Umbilical cord (tissue), 1 donor: ENCODE measurements at regions not wholly inside any gene's neighbourhood (a gene's known extent, or its start where the extent isn't known, plus 50 kb on each side); places are given as distances from the start of the nearest gene placed in this dataset.

ENCODE experiments used
- DNase-seq: peaks from one replicate; pipeline ENCODE4 v3.0.0-alpha.2; 2015; ENCODE audit warnings: low spot score

DNA sequence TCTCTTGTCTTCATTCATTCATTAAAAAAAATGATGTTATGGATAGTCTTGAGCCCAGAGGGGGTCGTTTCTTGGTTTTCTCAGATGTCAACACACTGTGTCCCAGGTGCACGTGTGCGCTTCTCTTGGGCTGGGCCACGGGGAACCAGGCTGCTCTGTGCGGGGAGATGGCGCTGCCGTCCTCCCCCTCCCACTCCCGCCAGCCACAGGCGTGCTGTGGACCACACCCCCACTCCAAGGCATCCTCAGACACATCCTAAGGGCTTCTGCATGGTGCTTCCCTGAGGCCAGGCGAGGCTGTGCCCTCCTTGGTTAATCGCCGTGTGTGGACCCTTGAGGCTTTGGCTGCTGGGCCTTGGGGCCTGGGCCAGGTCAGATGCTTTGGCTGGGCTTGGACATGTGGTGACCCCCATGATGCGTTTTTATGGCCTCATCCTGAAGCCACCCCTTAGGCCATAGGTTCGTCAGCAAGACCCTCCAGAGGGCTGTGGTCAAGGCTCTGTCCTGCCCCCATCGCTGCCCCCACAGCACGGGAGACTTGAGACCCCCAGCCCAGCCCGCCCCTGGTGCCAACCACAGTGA lies 245.7 kb upstream of the CIBAR2 start:
- DNase-seq = no peak

DNA sequence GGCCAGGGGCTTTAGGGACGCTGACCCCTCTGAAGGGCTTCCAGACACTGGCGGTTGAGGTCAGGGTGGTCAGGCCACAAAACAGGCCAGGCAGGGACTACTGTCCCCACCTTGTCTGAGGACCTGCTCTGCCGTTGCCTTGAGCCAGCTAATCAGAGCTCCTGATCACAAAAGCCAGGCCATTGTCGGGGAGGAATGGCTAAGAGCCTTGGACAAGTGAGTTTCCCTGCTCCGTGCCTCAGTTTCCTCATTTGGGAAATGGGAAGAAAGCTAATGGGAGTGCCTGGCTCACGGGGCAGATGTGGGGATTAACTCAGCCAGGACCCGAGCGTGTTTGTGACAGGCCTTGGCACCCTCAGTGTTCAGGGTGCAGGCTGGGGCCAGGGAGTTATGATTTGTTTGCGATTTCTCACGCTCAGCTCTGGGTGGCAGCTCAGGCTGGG lies 246.5 kb upstream of the CIBAR2 start:
- DNase-seq = no peak

DNA sequence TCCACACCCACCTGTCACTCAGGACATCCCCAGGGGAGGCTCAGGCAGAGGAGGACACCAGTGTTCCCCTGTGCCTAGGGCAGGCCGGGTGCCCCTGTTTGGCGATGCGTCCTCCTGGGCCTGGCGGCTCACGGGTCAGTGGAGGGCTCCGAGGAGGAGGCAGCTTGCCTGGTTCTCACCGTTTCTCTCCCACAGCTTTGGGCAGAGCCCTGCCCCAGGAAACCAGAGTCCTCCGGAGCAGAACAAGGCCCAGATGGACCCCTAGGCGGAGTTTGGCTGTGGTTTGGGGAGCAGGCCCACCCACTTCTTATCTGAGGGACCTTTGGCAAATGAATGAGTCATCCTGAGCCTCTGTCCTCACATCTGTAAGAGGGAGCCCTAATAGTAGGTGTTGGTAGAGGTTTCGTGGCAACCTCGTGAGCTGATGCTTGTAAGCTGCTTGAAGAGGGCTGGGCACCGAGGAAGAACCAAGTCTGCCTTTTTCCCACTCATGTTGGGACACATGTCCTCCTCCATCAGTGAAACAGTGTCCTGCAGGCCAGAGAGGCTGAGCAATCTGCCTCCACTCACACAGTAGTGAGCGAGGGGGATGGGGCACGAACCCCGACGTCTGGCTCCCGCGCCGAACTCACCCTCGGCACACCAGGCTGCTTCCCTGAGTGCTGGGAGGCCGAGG lies 247.0 kb upstream of the CIBAR2 start:
- DNase-seq = peak; percentile 30

DNA sequence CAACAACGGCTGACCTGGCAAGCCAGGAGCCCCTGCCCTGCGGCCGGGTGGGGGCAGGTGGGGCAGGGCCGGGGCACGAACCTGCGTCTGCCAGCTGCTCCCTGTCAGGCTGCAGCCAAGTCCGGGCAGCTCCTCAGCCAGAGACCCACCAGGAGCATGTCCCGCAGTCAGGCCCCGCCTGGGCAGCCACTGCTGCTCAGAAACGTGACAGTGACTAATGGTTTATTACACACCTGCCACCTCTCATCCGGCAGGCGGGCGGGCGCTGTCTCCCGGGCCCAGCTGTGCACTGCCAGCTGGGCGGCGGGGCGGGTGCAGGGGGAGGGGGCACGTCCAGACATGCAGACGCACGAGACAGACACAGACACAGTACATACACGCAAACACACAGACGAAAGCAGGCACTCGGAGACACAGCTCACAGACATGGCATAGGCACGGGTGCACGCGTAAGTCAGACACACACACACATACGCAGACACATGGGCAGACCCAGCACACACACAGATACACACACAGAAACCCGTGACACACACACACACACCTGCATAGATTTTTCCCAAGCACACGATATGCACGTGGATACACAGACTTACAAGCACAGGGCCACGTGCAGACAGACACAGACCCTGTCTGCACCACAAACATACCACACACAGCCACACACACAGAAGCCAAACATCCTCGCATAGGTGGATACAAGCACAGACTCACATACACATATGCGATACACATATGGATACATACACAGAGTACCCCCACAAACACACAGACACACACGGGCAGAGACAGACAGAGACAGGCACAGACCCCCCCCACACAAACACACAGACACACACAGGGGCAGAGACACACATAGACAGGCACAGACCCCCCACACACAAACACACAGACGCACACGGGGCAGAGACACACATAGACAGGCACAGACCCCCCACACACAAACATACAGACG lies 248.3 kb upstream of the CIBAR2 start:
- DNase-seq = peak; percentile 76

DNA sequence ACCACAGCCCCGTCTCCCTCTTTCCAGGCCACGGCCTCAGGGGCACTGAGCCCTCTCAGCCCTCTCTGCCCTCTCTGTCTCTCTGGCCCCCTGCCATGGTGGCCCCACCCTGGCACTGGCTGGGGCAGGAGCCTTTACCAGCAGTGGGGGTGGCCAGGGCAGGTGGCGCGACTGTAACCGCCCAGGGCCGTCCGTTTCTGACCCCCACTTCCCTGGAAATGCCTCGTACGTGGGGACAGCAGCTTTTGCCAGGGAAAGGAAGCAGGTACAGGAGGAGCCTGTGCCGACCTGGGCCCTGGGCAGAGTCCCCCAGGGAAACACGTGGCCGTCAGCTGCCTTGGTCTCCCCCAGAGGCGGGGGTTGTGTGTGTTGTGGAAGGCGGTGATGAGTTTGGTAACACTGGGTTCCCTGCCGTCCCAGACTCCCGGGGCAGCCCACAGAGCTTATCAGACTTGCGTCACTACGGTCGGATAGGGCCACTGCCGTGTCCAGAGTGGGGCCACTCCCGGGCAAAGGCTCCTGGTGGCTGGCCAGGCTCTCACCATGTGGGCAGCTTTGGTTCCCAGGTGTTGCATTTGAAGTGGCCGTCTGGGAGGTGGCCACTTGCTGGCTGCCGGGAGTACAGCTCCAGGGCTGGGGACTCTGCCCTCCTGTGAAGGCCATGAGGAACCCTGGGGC lies 249.3 kb upstream of the CIBAR2 start:
- DNase-seq = no peak

DNA sequence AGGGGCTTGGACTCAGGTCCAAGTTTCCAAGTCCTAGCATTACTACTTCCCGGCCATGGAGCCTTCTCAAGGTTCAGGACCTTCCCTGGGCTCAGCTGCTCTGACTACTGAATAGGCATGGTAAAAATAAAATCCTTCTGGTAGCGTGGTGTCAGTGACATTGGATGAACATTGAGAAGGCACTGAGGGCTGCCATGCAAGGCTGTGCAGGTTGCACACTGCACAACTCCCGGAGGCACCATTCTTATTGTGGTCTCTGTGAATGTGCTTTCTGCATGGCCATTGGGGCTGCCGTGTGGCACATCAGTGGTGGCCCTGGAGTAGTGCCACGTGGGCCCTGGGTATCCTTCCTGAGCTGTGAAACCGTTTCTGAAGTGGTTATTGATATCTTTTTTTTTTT lies 250.2 kb upstream of the CIBAR2 start:
- DNase-seq = no peak

DNA sequence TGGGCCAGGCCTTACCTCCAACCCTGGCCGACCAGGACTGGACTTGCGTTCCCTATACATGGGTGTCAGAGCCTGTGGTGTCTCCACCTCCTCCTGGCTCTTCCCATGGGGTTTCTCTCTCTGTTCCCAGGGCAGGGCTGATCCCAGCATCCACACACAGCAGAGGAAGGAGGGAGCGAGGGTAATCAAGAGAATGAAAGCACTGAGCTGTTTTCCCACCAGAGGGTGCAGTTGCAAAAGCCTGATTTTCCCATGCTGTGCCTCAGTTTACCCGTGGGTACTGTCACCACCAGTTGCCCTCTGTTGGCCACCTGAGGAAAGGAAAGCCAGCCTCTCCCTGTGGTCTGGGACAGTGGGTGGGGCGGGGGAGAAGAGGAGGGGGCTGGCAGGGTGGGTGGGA lies 249.7 kb upstream of the GSE1 start:
- no peak for DNase-seq

DNA sequence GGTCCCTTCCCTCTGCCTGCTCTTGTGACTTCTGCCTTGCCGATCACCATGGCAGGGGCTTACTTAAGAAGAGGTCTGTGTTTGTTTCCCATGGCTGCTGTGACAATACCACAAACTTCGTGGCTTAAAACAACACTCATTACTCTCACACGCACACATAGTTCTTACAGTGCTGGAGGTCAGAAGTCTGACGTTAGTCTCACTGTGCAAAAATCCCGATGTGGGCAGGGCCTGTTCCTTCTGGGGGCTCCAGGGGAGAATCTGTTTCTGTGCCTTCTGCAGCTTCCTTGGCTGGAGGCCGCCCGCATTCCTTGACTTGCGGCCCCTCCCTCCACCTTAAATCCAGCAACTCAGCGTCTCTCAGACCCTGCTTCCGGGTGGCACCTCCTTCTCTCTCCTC lies 249.2 kb upstream of the GSE1 start:
- no peak for DNase-seq

DNA sequence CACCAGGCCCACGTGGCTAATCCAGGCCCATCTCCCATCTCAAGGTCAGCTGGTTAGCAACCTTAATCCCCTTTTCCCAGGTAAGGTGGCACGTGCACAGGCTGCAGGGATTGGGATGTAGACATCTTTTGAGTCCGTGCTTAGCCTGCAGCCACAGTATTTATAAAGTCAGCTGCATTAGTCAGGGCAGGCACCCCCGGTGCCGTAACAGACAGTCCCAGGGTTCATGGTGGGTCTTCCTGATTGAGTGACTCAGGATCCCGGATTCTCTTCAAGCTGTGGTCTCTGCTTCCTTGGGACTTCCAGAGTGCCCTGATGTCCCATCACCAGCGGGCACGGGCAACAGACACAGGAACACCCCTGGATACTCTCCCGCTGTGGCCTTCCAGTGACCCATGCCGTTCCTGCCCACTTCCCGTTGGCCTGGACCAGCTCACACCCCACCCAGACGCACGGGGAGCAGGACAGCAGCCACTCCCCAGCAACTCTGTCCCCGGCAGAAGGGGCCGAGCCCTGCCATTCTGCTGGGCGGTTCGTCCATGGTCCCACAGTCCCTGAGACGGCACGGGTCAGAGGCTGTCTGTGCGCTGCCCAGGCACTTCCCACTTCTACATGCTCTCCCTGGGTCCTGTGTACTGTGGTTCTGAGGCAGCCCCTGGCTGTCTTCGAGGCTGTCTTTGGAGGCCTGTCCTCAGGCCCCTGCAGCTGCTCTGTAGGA lies 248.6 kb upstream of the GSE1 start:
- DNase-seq = no peak

DNA sequence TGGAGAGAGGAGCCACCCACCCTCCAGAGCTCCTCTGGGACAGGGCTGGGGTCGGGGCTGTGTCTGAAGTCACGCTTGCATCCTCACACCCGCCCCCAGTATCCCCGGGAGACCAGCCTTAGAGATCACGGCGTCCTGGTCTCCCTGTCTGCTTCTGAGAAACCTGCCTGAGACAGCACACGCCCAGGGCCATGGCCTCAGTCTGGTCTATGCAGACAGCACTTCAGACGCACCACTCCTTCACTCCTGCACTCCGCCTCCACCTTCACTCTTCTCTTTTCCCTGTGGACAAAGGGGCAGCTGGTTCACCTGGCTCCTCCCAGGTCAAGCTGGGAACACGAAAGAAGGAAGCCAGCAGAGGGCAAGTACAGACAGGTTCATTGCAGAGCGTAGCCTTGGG lies 248.0 kb upstream of the GSE1 start:
- DNase-seq = no peak

DNA sequence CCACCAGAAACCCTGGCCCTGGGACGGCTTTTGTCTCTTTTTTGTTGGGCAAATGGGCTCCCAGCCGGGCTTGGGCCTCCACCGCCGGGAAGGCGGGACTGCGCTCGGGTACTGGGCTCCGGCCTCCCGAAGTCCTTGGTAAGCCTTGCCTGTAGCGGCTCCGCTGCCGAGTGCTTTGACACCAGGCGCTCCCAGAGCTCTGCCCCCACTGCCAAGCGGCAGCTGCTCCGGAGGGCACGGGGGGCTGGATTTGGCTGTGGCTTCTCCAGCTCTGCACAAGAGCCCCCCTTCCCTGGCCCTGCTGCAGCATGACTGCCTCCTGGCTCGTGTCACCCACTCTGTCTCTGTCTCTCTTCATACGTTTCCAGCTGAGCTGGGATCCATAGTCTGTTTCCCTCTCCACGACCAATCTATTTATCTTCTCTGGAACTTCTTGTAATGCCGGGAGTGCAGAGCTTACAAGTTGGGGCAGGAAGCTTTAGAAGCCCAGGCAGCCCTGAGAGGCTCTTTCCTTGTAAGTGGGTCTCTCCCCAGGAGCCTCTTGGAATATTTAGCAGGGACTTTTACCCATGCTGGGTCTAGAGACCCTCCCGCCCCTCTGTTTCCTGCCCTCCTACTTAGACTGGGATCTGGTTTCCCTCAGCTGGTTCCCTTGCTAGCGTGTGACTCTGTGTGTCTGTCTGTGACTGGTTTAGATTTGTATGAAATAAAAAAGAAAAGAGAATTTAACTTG lies 246.9 kb upstream of the GSE1 start:
- peak; percentile 74 for DNase-seq

DNA sequence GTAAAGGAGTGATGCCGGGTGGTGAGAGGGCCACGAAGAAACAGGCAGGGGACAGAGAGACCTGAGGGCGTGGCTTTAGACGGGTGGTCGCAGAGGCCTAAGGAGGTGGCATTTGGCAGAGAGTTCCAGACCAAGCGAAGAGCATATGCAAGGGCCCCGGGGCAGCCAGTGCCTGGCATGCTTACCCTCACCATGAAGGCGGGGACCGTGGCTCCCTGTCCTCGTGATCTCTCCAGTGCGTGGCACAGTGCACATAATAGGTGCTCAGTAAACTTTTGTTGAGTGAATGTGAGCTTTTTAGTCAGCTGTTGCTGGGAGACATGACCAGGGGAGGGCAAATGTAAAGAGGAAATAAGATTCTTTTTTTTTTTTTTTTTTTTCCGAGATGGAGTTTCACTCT lies 245.6 kb upstream of the GSE1 start:
- DNase-seq = no peak

DNA sequence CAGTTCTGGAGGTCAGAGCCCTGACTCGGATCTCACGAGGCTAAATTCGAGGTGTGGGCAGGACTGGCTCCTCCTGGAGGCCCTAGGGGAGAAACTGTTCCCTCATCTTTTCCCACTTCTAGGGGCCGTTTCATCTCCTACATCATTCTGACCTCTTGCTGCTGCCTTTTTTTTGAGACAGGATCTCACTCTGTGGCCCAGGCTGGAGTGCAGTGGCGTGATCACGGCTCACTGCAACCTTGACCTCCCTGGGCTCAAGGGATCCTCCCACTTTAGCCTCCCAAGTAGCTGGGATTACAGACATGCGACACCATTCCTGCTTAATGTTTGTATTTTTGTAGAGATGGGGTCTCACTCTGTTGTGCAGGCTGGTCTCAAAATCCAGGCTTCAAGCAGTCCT lies 244.1 kb upstream of the GSE1 start:
- no peak for DNase-seq

DNA sequence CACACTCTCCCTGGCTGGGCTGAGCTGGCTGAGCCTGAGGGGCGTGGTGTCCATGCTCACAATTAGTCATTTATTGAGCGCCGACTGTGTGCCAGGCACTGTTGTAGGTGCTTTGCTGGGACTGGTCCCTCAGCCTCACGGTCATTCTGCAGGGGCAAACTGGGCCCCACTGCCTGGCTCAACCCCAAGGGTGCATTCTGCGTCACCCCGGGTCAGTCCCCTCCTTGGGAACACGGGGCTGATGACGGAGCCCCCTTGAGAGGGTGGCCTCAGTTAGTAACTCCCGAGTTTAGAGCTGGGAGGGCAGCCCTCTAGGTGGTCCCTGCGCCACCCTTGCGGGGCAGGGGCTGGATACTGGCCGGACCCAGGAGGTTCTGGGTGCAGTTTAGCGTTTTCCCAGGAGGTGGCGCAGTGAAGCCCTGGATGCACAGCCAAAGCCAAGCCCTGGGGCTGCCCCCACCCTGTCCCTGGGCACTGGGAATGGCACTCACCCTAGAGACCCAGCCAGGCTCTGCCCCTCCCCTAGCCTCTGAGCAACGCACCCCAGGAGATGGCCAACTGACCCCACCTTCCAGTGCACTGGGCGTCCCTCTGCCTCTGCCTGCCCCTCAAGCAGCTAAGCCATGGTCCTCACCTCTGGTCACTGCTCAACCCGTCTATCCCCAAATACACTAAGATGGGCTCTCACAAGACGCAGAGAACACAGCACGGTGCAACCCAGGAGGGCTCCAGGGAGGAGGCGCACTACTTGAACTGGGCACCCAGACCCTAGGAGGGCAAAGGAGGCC lies 243.2 kb upstream of the GSE1 start:
- no peak for DNase-seq

DNA sequence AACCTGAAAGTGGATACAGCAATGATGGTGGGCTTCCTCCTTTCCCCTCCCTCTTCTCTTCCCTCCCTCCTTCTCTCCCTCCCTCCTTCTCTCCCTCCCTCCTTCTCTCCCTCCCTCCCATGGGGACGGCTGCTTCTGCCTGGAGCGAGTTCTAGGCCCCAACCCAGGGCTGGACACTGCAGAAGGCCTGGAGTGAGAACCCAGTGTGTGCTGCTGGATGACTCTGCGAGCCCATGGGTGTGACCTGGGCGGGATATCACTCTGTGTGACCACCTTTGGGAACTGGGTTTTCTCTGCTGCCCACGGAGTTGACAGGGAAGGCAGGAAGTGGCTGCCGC lies 242.6 kb upstream of the GSE1 start:
- DNase-seq = no peak

DNA sequence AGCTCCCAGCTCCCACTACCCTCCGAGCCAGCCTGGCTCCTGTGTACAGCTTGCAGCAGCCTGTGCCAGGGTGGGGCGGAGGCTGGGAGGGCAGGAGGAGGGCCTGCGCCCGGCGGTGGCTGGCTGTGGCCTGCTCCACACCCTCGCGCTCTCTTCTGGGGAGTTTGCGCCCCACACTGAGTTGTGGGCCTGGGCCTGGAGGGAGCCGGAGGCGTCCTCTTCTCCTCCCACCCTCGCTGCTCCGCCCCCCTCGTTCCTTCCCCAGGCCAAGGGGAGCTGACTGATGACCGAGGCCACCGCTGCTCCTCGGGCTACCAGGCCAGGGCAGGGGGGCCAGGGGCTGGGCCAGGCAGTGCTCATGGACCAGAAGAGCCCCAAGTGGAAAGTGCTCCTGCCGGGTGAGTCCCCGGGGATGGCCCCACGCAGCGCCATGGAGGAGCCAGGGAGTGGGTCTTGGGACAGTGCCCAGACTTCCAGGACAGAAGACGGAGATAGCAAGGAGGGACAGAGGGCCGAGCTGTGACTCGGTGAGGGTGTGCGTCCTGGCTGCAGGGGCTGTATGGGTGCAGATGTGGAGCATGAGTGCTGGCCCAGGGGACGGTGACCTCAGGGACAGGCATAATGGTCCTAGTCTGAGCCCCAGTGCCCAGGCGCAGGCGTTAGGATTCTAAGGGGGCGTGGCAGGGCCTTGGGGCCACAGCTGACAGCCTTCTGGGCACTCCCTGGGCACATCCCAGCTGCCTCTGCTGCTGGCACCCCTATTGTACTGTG lies 242.1 kb upstream of the GSE1 start:
- DNase-seq = peak; percentile 74

DNA sequence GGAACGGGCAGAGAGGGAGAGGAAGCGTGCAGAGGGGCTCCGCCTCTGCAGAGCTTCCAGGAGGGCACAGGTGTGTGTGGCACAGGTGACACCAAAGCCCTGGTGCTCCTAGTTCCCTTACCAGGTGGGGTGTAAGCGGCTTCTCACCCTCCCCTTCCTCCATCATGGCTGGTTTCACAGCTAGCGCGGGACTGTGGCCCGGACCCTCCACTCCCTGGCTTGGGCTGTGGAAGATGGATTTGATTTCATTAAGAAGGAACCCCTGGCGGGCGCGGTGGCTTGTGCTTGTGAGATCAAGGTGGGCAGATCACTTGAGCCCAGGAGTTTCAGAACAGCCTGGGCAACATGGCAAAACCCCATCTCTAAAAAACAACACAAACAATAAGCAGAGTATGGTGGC lies 241.2 kb upstream of the GSE1 start:
- no peak for DNase-seq

DNA sequence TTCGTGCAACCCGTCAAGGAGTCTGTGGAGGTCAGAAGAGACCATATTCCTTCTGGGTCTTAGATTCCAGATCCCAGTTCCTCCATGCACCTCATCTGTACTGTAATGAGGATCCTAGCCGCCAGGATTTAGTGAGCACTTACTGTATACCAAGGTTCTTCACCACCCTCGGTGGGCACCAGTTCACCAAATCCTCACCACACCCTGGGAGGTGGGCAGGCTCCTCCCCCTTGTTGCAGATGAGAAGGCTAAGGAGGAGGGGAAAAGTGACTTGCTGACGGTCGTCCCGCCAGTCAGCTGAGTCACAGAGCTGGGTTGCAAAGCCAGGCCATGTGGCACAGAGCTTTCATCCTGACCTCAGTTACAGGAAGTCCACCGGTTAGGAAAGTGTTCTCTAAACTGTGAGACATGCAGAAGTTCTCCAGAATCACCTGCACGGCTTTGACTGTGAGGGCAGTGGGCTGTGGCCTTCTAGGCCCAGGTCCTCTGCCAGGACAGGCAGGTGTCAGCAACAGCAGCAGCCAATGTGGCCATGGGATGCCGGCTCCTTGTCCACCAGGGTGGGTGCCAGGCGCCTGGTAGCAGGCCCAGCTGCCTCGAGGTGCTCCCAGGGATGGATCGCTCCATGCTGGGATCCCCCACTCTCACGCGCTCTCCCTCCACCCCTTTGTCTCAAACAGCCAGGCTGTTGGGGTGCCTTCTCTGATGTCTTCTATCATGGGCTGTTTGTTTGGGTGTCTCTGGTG lies 240.3 kb upstream of the GSE1 start:
- no peak for DNase-seq
